HepG2 (cell line): ENCODE measurements at regions not wholly inside any gene's neighbourhood (a gene's known extent, or its start where the extent isn't known, plus 50 kb on each side); places are given as distances from the start of the nearest gene placed in this dataset.

Experiments
- ATAC-seq: fragments of 200-7000 bp; cut with Tn5 transposase; 3 replicates; pipeline ENCODE4 v1.9.1; 2020; ENCODE audit warnings: mild to moderate bottlenecking, moderate library complexity
- BruUV-seq: library from RNA; stranded (reverse); fragments of 400-500 nt; replicated peaks from 2 replicates; lab custom pipeline; 2021; lab: Mats Ljungman, UMichigan
- CTCF ChIA-PET: fragments of 300-600 bp; formaldehyde crosslinking; extraction: SDS; loops from one replicate; lab custom pipeline; 2021; ENCODE audit warnings: low total read pairs, inconsistent platforms, low intra/inter-chr PET ratio; lab: Yijun Ruan, JAX
- POLR2A ChIA-PET: fragments of 350-600 bp; sonication (Branson Sonifier 250); formaldehyde crosslinking; loops from one replicate; lab custom pipeline; 2020; ENCODE audit warnings: antibody characterized with exemption, inconsistent platforms; lab: Yijun Ruan, JAX
- DNase-seq: peaks from one replicate; pipeline ENCODE4 v3.0.0-alpha.2; 2015; ENCODE audit warnings: low spot score
- FAIRE-seq: peaks from 3 replicates; lab custom pipeline; 2011; peaks lifted over from hg19 to GRCh38; lab: Jason Lieb, UNC
- H2AFZ ChIP-seq: one replicate; pipeline ENCODE4 v1.6.1; 2011; ENCODE audit warnings: low read length, inconsistent platforms
- H3K27ac ChIP-seq: fragments of 300-600 bp; 3 replicates; pipeline ENCODE4 v1.8.0; 2011; ENCODE audit warnings: mixed run types, mild to moderate bottlenecking, mixed read lengths, low read length, inconsistent platforms; ENCODE audit not compliant: insufficient read depth; ENCODE audit errors: extremely low read length
- H3K27me3 ChIP-seq, 2 experiments: fragments of 200-600 bp in 1 of 2; 2 replicates in 1 of 2; 3 replicates in 1 of 2; pipeline versions ENCODE4 v1.6.0 to v1.8.0; 2011; ENCODE audit warnings: low read length in 2 of 2, mild to moderate bottlenecking in 2 of 2, moderate library complexity in 2 of 2, inconsistent platforms in 1 of 2; ENCODE audit not compliant: insufficient read depth in 2 of 2, control insufficient read depth in 1 of 2
- H3K36me3 ChIP-seq, 2 experiments: fragments of 200-600 bp in 1 of 2; replicated peaks in 1 of 2; 2 replicates in 1 of 2; 3 replicates in 1 of 2; pipeline versions ENCODE4 v1.5.1 to v1.8.0; 2011; ENCODE audit warnings: low read length in 2 of 2, inconsistent platforms in 1 of 2; ENCODE audit not compliant: insufficient read depth in 2 of 2, control insufficient read depth in 1 of 2
- H3K4me1 ChIP-seq: 2 replicates; pipeline ENCODE4 v1.5.1; 2012; ENCODE audit warnings: low read length, inconsistent platforms; ENCODE audit not compliant: insufficient read depth
- H3K4me2 ChIP-seq: 2 replicates; pipeline ENCODE4 v1.6.0; 2011; ENCODE audit warnings: low read depth, low read length, inconsistent platforms
- H3K4me3 ChIP-seq, 3 experiments: fragments of 200-600 bp in 1 of 3; sonication (generic), shearing (Covaris generic) in 1 of 3; replicated peaks in 1 of 3; 2 replicates each; pipeline ENCODE4 v1.5.1; 2011 to 2016; ENCODE audit warnings: low read length in 3 of 3, inconsistent platforms in 2 of 3, low read depth in 2 of 3, mild to moderate bottlenecking in 2 of 3, control low read depth in 1 of 3, mixed read lengths in 1 of 3; ENCODE audit not compliant: insufficient read depth in 1 of 3
- H3K79me2 ChIP-seq: one replicate; pipeline ENCODE4 v1.6.1; 2011; ENCODE audit warnings: low read length, inconsistent platforms; ENCODE audit not compliant: insufficient read depth
- H3K9ac ChIP-seq: 2 replicates; pipeline ENCODE4 v1.6.0; 2011; ENCODE audit warnings: mild to moderate bottlenecking, low read depth, low read length, inconsistent platforms; ENCODE audit not compliant: insufficient read depth
- H3K9me3 ChIP-seq: 2 replicates; pipeline ENCODE4 v1.5.1; 2012; ENCODE audit warnings: mild to moderate bottlenecking, low read length
- H4K20me1 ChIP-seq: 2 replicates; pipeline ENCODE4 v1.6.0; 2011; ENCODE audit warnings: inconsistent platforms, mild to moderate bottlenecking, low read length, moderate library complexity; ENCODE audit not compliant: insufficient read depth
- ELF1 ChIP-seq: sonication (generic); formaldehyde crosslinking; IDR thresholded peaks from 2 replicates; pipeline ENCODE4 v1.4.0; 2020; ENCODE audit warnings: missing genetic modification reagents
- ISL2 ChIP-seq: sonication (generic); formaldehyde crosslinking; IDR thresholded peaks from 2 replicates; pipeline ENCODE4 v1.5.0; 2020; ENCODE audit warnings: missing genetic modification reagents
- MAFF ChIP-seq: IDR thresholded peaks from 2 replicates; pipeline ENCODE4 v1.6.1; 2011; ENCODE audit warnings: low read depth, low read length, improper control_type of control experiment
- MAFG ChIP-seq: sonication (generic); formaldehyde crosslinking; IDR thresholded peaks from 2 replicates; pipeline ENCODE4 v1.5.1; 2020; ENCODE audit warnings: mild to moderate bottlenecking, missing genetic modification reagents
- MAFK ChIP-seq, 2 experiments: IDR thresholded peaks in 1 of 2; conservative IDR thresholded peaks in 1 of 2; 2 replicates each; pipeline ENCODE4 v1.6.1; 2011; ENCODE audit warnings: improper control_type of control experiment in 2 of 2, low read length in 2 of 2
- MED8 ChIP-seq: sonication (generic); formaldehyde crosslinking; IDR thresholded peaks from 2 replicates; pipeline ENCODE4 v1.8.1; 2023; ENCODE audit warnings: mild to moderate bottlenecking, missing genetic modification reagents; ENCODE audit not compliant: insufficient replicate concordance
- ZNF292 ChIP-seq: sonication (generic); formaldehyde crosslinking; IDR thresholded peaks from 2 replicates; pipeline ENCODE4 v1.8.1; 2022; ENCODE audit warnings: mild to moderate bottlenecking, low read depth, missing genetic modification reagents, borderline replicate concordance
- ZNF337 ChIP-seq: sonication (generic); formaldehyde crosslinking; IDR thresholded peaks from 2 replicates; pipeline ENCODE4 v1.5.1; 2020; ENCODE audit warnings: missing genetic modification reagents, low read depth, mild to moderate bottlenecking, borderline replicate concordance
- ZNF33B ChIP-seq: sonication (generic); formaldehyde crosslinking; IDR thresholded peaks from 2 replicates; pipeline ENCODE4 v1.5.1; 2020; ENCODE audit warnings: mild to moderate bottlenecking, missing genetic modification reagents
- ZNF746 ChIP-seq: sonication (generic); formaldehyde crosslinking; IDR thresholded peaks from 2 replicates; pipeline ENCODE4 v1.8.0; 2022; ENCODE audit warnings: mild to moderate bottlenecking, missing genetic modification reagents
- ZNF780A ChIP-seq: sonication (generic); formaldehyde crosslinking; IDR thresholded peaks from 2 replicates; pipeline ENCODE4 v1.8.0; 2022; ENCODE audit warnings: mild to moderate bottlenecking, missing genetic modification reagents, moderate library complexity
- ZNF891 ChIP-seq: sonication (generic); formaldehyde crosslinking; IDR thresholded peaks from 2 replicates; pipeline ENCODE4 v1.5.0; 2020; ENCODE audit warnings: mild to moderate bottlenecking, missing genetic modification reagents
- WGBS: methylation state at CpG from one replicate; pipeline ENCODE4 v1.1.6; 2017; ENCODE audit warnings: low lambda C conversion rate; 5-methylcytosine and 5-hydroxymethylcytosine counted together
- in situ Hi-C: cut with HindIII; loops from 2 replicates; pipeline ENCODE4 v1.10.0; 2017; ENCODE audit warnings: low pct_unique_long_range_greater_than_20kb; ENCODE audit not compliant: extremely low pct_ligation_motif_present
- intact Hi-C: fragments of 100-400 bp; cut with micrococcal nuclease; formaldehyde crosslinking; loops from one replicate; pipeline ENCODE4 v1.10.0; 2022; ENCODE audit not compliant: unreplicated experiment
- TF ChIP-seq, protein P1 (sequence below): sonication (generic); formaldehyde crosslinking; IDR thresholded peaks from 2 replicates; pipeline ENCODE4 v1.8.0; 2022; ENCODE audit warnings: missing genetic modification reagents, low read depth, mild to moderate bottlenecking, borderline replicate concordance
- TF ChIP-seq, protein P2 (sequence below): sonication (generic); formaldehyde crosslinking; IDR thresholded peaks from 2 replicates; pipeline ENCODE4 v1.4.0; 2020; ENCODE audit warnings: mild to moderate bottlenecking, missing genetic modification reagents
- TF ChIP-seq, protein P3 (sequence below): sonication (generic); formaldehyde crosslinking; IDR thresholded peaks from 2 replicates; pipeline ENCODE4 v1.4.0; 2020; ENCODE audit warnings: missing genetic modification reagents

DNA sequence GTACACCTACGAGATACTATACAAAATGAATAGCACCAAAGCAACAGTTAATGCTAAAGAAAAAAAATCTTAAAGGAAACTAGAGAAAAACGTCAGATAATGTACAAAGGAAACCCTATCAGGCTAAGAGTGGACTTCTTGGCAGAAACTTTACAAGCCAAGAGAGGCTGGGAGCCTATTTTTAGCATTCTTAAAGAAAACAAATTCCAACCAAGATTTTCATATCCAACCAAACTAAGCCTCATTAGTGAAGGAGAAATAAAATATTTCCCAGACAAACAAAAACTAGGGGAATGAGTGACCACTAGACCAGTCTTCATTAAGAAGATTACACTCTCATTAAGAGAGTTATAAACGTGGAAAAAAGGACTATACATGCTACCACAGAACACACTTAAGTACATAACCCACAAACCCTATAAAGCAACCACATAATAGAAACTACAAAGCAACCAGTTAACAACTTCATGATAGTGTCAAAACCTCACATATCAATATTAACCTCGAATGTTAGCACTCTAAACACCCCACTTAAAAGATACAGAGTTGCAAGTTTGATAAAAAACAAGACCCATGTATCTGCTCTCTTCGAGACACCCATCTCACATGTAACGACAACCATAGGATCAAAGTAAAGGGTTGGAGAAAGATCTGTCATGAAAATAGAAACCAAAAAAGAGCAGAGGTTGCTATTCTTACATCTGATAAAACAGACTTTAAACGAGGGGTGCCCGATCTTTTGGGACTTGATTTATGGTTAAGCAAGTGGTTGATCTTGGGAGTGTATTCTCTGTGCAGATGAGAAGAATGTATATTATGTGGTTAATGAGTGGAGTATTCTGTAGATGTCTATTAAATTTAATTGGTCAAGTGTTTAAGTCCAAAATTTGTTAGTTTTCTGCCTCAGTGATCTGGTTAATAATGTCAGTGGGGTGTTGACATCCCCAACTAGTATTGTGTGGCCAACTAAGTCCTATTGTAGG lies 1301.4 kb downstream of the PLA2G4A start:
- POLR2A ChIA-PET, result no interaction called here
- Histone ChIP-seq H3K9ac (no peak overlapping the region), H3K79me2 (no peaks in the 10 kb centered on the region), H2AFZ (no peak overlapping the region), H4K20me1 (no peaks in the 10 kb centered on the region), H3K4me3 (no peak overlapping the region), H3K9me3 (no peaks in the 10 kb centered on the region), H3K27me3 (no peaks in the 10 kb centered on the region)
- in situ Hi-C loops, result no loop called here
- FAIRE-seq (no peak), ATAC-seq (no peak), DNase-seq (no peak)
- intact Hi-C loops, result no loop called here
- no peak for TF ChIP-seq ZNF33B (CRISPR knock-in tag)
- TF ChIP-seq, protein P1, sequence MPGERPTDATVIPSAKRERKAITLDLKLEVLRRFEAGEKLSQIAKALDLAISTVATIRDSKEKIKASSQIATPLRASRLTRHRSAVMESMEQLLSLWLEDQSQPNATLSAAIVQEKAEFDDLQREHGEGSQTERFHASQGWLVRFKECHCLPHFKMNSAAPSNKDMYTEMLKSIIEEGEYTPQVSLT (CRISPR knock-in tag), result no peak
- TF ChIP-seq, all 625 proteins: peak for 0
- Histone ChIP-seq H3K4me2 (no peak overlapping the region), H3K4me1 (no peaks in the 10 kb centered on the region), H3K36me3 (no peaks in the 10 kb centered on the region), H3K27ac (no peak overlapping the region)
- no TSS peak for BruUV-seq
- WGBS, result 2% methylated on average over 8 of the region's 8 CpGs
- CTCF ChIA-PET, result no interaction called here

DNA sequence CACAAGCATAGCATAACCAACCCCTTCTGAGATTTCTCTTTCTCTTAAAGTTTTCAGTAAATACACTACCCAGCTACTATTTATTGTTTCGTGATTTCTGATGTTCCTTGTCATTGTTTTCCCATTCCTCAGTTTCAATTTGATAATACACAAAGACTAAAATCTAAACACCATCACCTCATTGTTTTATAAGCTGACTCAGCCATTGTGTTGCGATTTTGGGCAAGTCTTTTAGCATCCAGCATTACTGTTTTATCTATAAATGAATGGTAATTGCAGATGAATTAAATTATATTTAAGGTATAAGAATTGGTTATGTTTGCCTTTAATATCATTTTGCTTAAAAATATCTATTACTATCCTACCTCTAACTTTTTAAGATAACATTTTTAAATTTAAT lies 1308.5 kb downstream of the PLA2G4A start:
- H3K4me3 ChIP-seq, result no peak overlapping the region
- in situ Hi-C loops (no loop called here), intact Hi-C loops (no loop called here)
- H3K79me2 ChIP-seq, result no peaks in the 10 kb centered on the region
- WGBS, result 0% methylated on average over 2 of the region's 2 CpGs
- POLR2A ChIA-PET, result no interaction called here
- H3K4me2 ChIP-seq, result no peak overlapping the region
- H3K27ac ChIP-seq, result no peak overlapping the region
- no peaks in the 10 kb centered on the region for H4K20me1 ChIP-seq
- ATAC-seq (no peak), FAIRE-seq (no peak), DNase-seq (no peak)
- no peaks in the 10 kb centered on the region for H3K4me1 ChIP-seq
- H2AFZ ChIP-seq, result no peak overlapping the region
- BruUV-seq, result no TSS peak
- no peak overlapping the region for H3K9ac ChIP-seq
- H3K27me3 ChIP-seq, result no peaks in the 10 kb centered on the region
- no peaks in the 10 kb centered on the region for H3K9me3 ChIP-seq
- H3K36me3 ChIP-seq, result no peaks in the 10 kb centered on the region
- CTCF ChIA-PET, result no interaction called here
- TF ChIP-seq, protein P2, sequence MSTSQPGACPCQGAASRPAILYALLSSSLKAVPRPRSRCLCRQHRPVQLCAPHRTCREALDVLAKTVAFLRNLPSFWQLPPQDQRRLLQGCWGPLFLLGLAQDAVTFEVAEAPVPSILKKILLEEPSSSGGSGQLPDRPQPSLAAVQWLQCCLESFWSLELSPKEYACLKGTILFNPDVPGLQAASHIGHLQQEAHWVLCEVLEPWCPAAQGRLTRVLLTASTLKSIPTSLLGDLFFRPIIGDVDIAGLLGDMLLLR (CRISPR knock-in tag), result no peak
- TF ChIP-seq MAFK (conservative IDR thresholded peaks at IDR 0.05 in 1 of 2, IDR thresholded peaks at IDR 0.05 in 1 of 2; ENCODE audit: low read length in 2 of 2) (peak; percentile 40 to 60; a peak in 2 of 4 replicates), ISL2 (CRISPR knock-in tag) (no peak), MAFG (no peak), MAFF (peak; percentile 32; the same call in 1 of the 2 replicates), ZNF337 (no peak), ZNF292 (CRISPR knock-in tag) (no peak), ZNF891 (CRISPR knock-in tag) (no peak), MED8 (CRISPR knock-in tag) (no peak), ZNF780A (CRISPR knock-in tag) (no peak), ZNF746 (CRISPR knock-in tag) (no peak), ELF1 (CRISPR knock-in tag) (no peak)
- TF ChIP-seq, protein P3, sequence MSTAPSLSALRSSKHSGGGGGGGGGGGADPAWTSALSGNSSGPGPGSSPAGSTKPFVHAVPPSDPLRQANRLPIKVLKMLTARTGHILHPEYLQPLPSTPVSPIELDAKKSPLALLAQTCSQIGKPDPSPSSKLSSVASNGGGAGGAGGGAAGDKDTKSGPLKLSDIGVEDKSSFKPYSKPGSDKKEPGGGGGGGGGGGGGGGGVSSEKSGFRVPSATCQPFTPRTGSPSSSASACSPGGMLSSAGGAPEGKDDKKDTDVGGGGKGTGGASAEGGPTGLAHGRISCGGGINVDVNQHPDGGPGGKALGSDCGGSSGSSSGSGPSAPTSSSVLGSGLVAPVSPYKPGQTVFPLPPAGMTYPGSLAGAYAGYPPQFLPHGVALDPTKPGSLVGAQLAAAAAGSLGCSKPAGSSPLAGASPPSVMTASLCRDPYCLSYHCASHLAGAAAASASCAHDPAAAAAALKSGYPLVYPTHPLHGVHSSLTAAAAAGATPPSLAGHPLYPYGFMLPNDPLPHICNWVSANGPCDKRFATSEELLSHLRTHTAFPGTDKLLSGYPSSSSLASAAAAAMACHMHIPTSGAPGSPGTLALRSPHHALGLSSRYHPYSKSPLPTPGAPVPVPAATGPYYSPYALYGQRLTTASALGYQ (CRISPR knock-in tag), result no peak
